HuH-7 (cell line): ENCODE measurements at regions not wholly inside any gene's neighbourhood (a gene's known extent, or its start where the extent isn't known, plus 50 kb on each side); places are given as distances from the start of the nearest gene placed in this dataset.
"Not testable (repeated sequence)": the region's sequence is repeated elsewhere in the genome, so short reads cannot be mapped to it uniquely, and the experiment has no call there.

Source experiments
- DNase-seq: peaks from one replicate; pipeline ENCODE4 v3.0.0; 2011; ENCODE audit warnings: low spot score

GRCh38 chr6:165167861-165168260 is 141.5 kb downstream of the C6orf118 start:
- no peak for DNase-seq

GRCh38 chr6:165167311-165167710 is 142.1 kb downstream of the C6orf118 start:
- DNase-seq, result no peak

- no peak for DNase-seq
Measured at GRCh38 chr6:165163519-165163918, 145.9 kb downstream of the C6orf118 start.

- DNase-seq, result no peak
Measured at GRCh38 chr6:165159460-165159859, 149.9 kb downstream of the C6orf118 start.

- no peak for DNase-seq
Measured at GRCh38 chr6:165146456-165146855, 162.9 kb downstream of the C6orf118 start.

GRCh38 chr6:165135889-165136288 is 173.5 kb downstream of the C6orf118 start:
- no peak for DNase-seq

- no peak for DNase-seq
Measured at GRCh38 chr6:165129086-165129485, 180.3 kb downstream of the C6orf118 start.

- DNase-seq, result not testable (repeated sequence)
Measured at GRCh38 chr6:165127743-165128142, 181.7 kb downstream of the C6orf118 start.

GRCh38 chr6:165124681-165125080 is 184.7 kb downstream of the C6orf118 start:
- DNase-seq, result not testable (repeated sequence)

- no peak for DNase-seq
Measured at GRCh38 chr6:165119231-165120020, 190.0 kb downstream of the C6orf118 start.

GRCh38 chr6:165118736-165119135 is 190.7 kb downstream of the C6orf118 start:
- no peak for DNase-seq

- DNase-seq, result no peak
Measured at GRCh38 chr6:165117806-165118205, 191.6 kb downstream of the C6orf118 start.

- no peak for DNase-seq
Measured at GRCh38 chr6:165117121-165117520, 192.3 kb downstream of the C6orf118 start.

- DNase-seq, result no peak
Measured at GRCh38 chr6:165110860-165111259, 198.5 kb downstream of the C6orf118 start.

- no peak for DNase-seq
Measured at GRCh38 chr6:165109011-165109410, 200.4 kb downstream of the C6orf118 start.

- no peak for DNase-seq
Measured at GRCh38 chr6:165106261-165106660, 203.1 kb downstream of the C6orf118 start.

GRCh38 chr6:165098165-165098564 is 211.2 kb downstream of the C6orf118 start:
- no peak for DNase-seq

- DNase-seq, result no peak
Measured at GRCh38 chr6:165096868-165097267, 212.5 kb downstream of the C6orf118 start.

- no peak for DNase-seq
Measured at GRCh38 chr6:165096209-165096608, 213.2 kb downstream of the C6orf118 start.

- DNase-seq, result no peak
Measured at GRCh38 chr6:165092881-165093595, 216.4 kb downstream of the C6orf118 start.

- no peak for DNase-seq
Measured at GRCh38 chr6:165091121-165091785, 218.2 kb downstream of the C6orf118 start.

- no peak for DNase-seq
Measured at GRCh38 chr6:165090242-165090641, 219.2 kb downstream of the C6orf118 start.

GRCh38 chr6:165086814-165087213 is 222.6 kb downstream of the C6orf118 start:
- DNase-seq, result no peak
